ELR (cell line): ENCODE measurements at regions not wholly inside any gene's neighbourhood (a gene's known extent, or its start where the extent isn't known, plus 50 kb on each side); places are given as distances from the start of the nearest gene placed in this dataset.
A peak's percentile ranks its signal among the peaks of the same experiment; 100 is the strongest.
"Not testable (repeated sequence)": the region's sequence is repeated elsewhere in the genome, so short reads cannot be mapped to it uniquely, and the experiment has no call there.

Experiments
- DNase-seq: peaks from one replicate; pipeline ENCODE4 v3.0.0-alpha.2; 2015; ENCODE audit warnings: low read depth

GRCh38 chr9:31983895-31984294 is 400.5 kb upstream of the ACO1 start:
- DNase-seq = no peak

GRCh38 chr9:31996331-31996730 is 388.1 kb upstream of the ACO1 start:
- no peak for DNase-seq

GRCh38 chr9:32004431-32005076 is 379.9 kb upstream of the ACO1 start:
- no peak for DNase-seq

GRCh38 chr9:32010322-32010721 is 374.1 kb upstream of the ACO1 start:
- DNase-seq = no peak

- no peak for DNase-seq
Observed at GRCh38 chr9:32011049-32011448, 373.4 kb upstream of the ACO1 start.

GRCh38 chr9:32015795-32016194 is 368.6 kb upstream of the ACO1 start:
- no peak for DNase-seq

GRCh38 chr9:32045513-32045912 is 338.9 kb upstream of the ACO1 start:
- no peak for DNase-seq

- DNase-seq = no peak
Observed at GRCh38 chr9:32067261-32067660, 317.2 kb upstream of the ACO1 start.

- DNase-seq = peak; percentile 3
Observed at GRCh38 chr9:32069169-32069813, 315.2 kb upstream of the ACO1 start.

- no peak for DNase-seq
Observed at GRCh38 chr9:32069969-32070368, 314.5 kb upstream of the ACO1 start.

GRCh38 chr9:32072570-32072969 is 311.9 kb upstream of the ACO1 start:
- DNase-seq = no peak

- no peak for DNase-seq
Observed at GRCh38 chr9:32092031-32092430, 292.4 kb upstream of the ACO1 start.

GRCh38 chr9:32117291-32117690 is 267.2 kb upstream of the ACO1 start:
- no peak for DNase-seq

- DNase-seq = no peak
Observed at GRCh38 chr9:32128546-32128945, 255.9 kb upstream of the ACO1 start.

- not testable (repeated sequence) for DNase-seq
Observed at GRCh38 chr9:32130709-32131108, 253.7 kb upstream of the ACO1 start.

- no peak for DNase-seq
Observed at GRCh38 chr9:32136700-32137339, 247.6 kb upstream of the ACO1 start.

- no peak for DNase-seq
Observed at GRCh38 chr9:32142074-32142473, 242.4 kb upstream of the ACO1 start.

- DNase-seq = not testable (repeated sequence)
Observed at GRCh38 chr9:32148553-32148952, 235.9 kb upstream of the ACO1 start.

GRCh38 chr9:32161209-32161608 is 223.2 kb upstream of the ACO1 start:
- no peak for DNase-seq

- DNase-seq = no peak
Observed at GRCh38 chr9:32161720-32162119, 222.7 kb upstream of the ACO1 start.

- not testable (repeated sequence) for DNase-seq
Observed at GRCh38 chr9:32166316-32166715, 218.1 kb upstream of the ACO1 start.

GRCh38 chr9:32171339-32171738 is 213.1 kb upstream of the ACO1 start:
- no peak for DNase-seq

- DNase-seq = no peak
Observed at GRCh38 chr9:32172256-32172655, 212.2 kb upstream of the ACO1 start.

GRCh38 chr9:32177396-32177795 is 207.0 kb upstream of the ACO1 start:
- DNase-seq = no peak
